Testis (tissue), 2 donors: ENCODE measurements at regions not wholly inside any gene's neighbourhood (a gene's known extent, or its start where the extent isn't known, plus 50 kb on each side); places are given as distances from the start of the nearest gene placed in this dataset.

Experiments
- DNase-seq: peaks from one replicate; pipeline ENCODE4 v3.0.0-alpha.2; 2019
- H3K27ac ChIP-seq, 2 donors: fragments of 200-600 bp; sonication (generic); one replicate each; pipeline ENCODE4 v1.5.1; 2019
- H3K27me3 ChIP-seq: fragments of 200-600 bp; sonication (generic); one replicate; pipeline ENCODE4 v1.5.1; 2019
- H3K36me3 ChIP-seq: fragments of 200-600 bp; sonication (generic); one replicate; pipeline ENCODE4 v1.5.1; 2017; ENCODE audit warnings: low read depth; ENCODE audit errors: missing control alignments
- H3K4me1 ChIP-seq: fragments of 200-600 bp; sonication (generic); one replicate; pipeline ENCODE4 v1.5.1; 2019
- H3K4me3 ChIP-seq, 2 donors: fragments of 200-600 bp; sonication (generic); one replicate each; pipeline ENCODE4 v1.5.1; 2017 to 2019
- H3K9me3 ChIP-seq: fragments of 200-600 bp; sonication (generic); one replicate; pipeline ENCODE4 v1.5.1; 2017
- CTCF ChIP-seq, 3 experiments: fragments of 450-650 bp in 2 of 3; fragments of 200-600 bp in 1 of 3; sonication (generic) in 1 of 3; IDR thresholded peaks; one replicate each; pipeline ENCODE4 v1.5.1; 2016 to 2019; ENCODE audit warnings: antibody characterized with exemption in 3 of 3, mild to moderate bottlenecking in 2 of 3, moderate library complexity in 1 of 3
- POLR2A ChIP-seq: fragments of 450-650 bp; IDR thresholded peaks from one replicate; pipeline ENCODE4 v1.6.1; 2017; ENCODE audit warnings: antibody characterized with exemption, mild to moderate bottlenecking, moderate library complexity
- WGBS, 2 donors: methylation state at CpG; one replicate each; pipeline ENCODE4 v1.1.5; 2018; 5-methylcytosine and 5-hydroxymethylcytosine counted together
- intact Hi-C: fragments of 100-400 bp; cut with DNase I; formaldehyde crosslinking; loops from one replicate; pipeline ENCODE4 v1.15.1; 2023; ENCODE audit warnings: low total_unique reads

GRCh38 chr13:83722443-83722842 lies 159.8 kb downstream of the SLITRK1 start:
- WGBS, 2 donors: 87% methylated on average over 2 of the region's 2 CpGs
- H3K9me3 ChIP-seq: no peaks in the 10 kb centered on the region
- no peaks in the 10 kb centered on the region for H3K36me3 ChIP-seq
- H3K4me3 ChIP-seq: no peak overlapping the region
- DNase-seq: no peak
- no peak overlapping the region for H3K27ac ChIP-seq
- H3K4me1 ChIP-seq: no peaks in the 10 kb centered on the region
- no peaks in the 10 kb centered on the region for H3K27me3 ChIP-seq
- intact Hi-C loops: no loop called here
- no peak for TF ChIP-seq CTCF (IDR thresholded peaks at IDR 0.05)
- no peak for TF ChIP-seq POLR2A

- 77 to 80% methylated on average over 6 of the region's 6 CpGs for WGBS, 2 donors
- H3K4me3 ChIP-seq: no peak overlapping the region
- H3K27me3 ChIP-seq: no peaks in the 10 kb centered on the region
- no peaks in the 10 kb centered on the region for H3K9me3 ChIP-seq
- intact Hi-C loops: no loop called here
- no peak for TF ChIP-seq POLR2A
- no peaks in the 10 kb centered on the region for H3K4me1 ChIP-seq
- H3K36me3 ChIP-seq: no peaks in the 10 kb centered on the region
- no peak for DNase-seq
- H3K27ac ChIP-seq: no peak overlapping the region
These were observed 166.2 kb downstream of the SLITRK1 start for GRCh38 chr13:83716121-83716520.

- WGBS, 2 donors: 85% methylated on average over 1 of the region's 1 CpG
- DNase-seq: no peak
- TF ChIP-seq POLR2A (no peak), CTCF (IDR thresholded peaks at IDR 0.05) (no peak)
- Histone ChIP-seq H3K9me3 (no peaks in the 10 kb centered on the region), H3K4me1 (no peaks in the 10 kb centered on the region), H3K27ac (no peak overlapping the region), H3K27me3 (no peaks in the 10 kb centered on the region), H3K4me3 (no peak overlapping the region), H3K36me3 (no peaks in the 10 kb centered on the region)
- intact Hi-C loops: no loop called here
These were observed 168.0 kb downstream of the SLITRK1 start for GRCh38 chr13:83714236-83714635.

- intact Hi-C loops: no loop called here
- Histone ChIP-seq H3K4me1 (no peaks in the 10 kb centered on the region), H3K27ac (no peak overlapping the region), H3K27me3 (no peaks in the 10 kb centered on the region), H3K4me3 (no peak overlapping the region), H3K36me3 (no peaks in the 10 kb centered on the region), H3K9me3 (no peaks in the 10 kb centered on the region)
- no peak for DNase-seq
- TF ChIP-seq POLR2A (no peak), CTCF (IDR thresholded peaks at IDR 0.05) (no peak)
These were observed 172.2 kb downstream of the SLITRK1 start for GRCh38 chr13:83710133-83710515.

- Histone ChIP-seq H3K36me3 (no peaks in the 10 kb centered on the region), H3K27me3 (no peaks in the 10 kb centered on the region), H3K4me1 (no peaks in the 10 kb centered on the region), H3K4me3 (no peak overlapping the region), H3K27ac (no peak overlapping the region), H3K9me3 (no peaks in the 10 kb centered on the region)
- intact Hi-C loops: no loop called here
- DNase-seq: no peak
- 86 to 92% methylated on average over 1 of the region's 1 CpG for WGBS, 2 donors
- TF ChIP-seq CTCF (IDR thresholded peaks at IDR 0.05) (no peak), POLR2A (no peak)
These were observed 172.7 kb downstream of the SLITRK1 start for GRCh38 chr13:83709426-83710132.
